ENCODE measurements at regions not wholly inside any gene's neighbourhood (a gene's known extent, or its start where the extent isn't known, plus 50 kb on each side); places are given as distances from the start of the nearest gene placed in this dataset.

- Histone ChIP-seq H3K4me3 (ENCODE audit: low read length) (no peak overlapping the region), H3K36me3 (ENCODE audit: insufficient read depth, low read length) (no peaks in the 10 kb centered on the region), H2AFZ (ENCODE audit: low read depth, low read length) (no peak overlapping the region), H3F3A (ENCODE audit: insufficient read depth, low read length, poor library complexity, severe bottlenecking) (peaks cover 5% of the 10 kb centered on the region), H3K9ac (ENCODE audit: low read length) (no peak overlapping the region), H3K27me3 (ENCODE audit: insufficient read depth, low read depth, low read length) (no peaks in the 10 kb centered on the region), H3K4me2 (ENCODE audit: low read length) (no peak overlapping the region), H4K20me1 (ENCODE audit: insufficient read depth) (no peaks in the 10 kb centered on the region), H3K9me3 (ENCODE audit: low read length) (no peaks in the 10 kb centered on the region), H3K27ac (ENCODE audit: low read length) (no peak overlapping the region), H3K9me2 (ENCODE audit: insufficient read depth, low read length) (no peaks in the 10 kb centered on the region), H3K79me2 (replicated peaks; ENCODE audit: insufficient read depth, low read length) (peaks cover 26% of the 10 kb centered on the region)
- TF ChIP-seq, protein P1, sequence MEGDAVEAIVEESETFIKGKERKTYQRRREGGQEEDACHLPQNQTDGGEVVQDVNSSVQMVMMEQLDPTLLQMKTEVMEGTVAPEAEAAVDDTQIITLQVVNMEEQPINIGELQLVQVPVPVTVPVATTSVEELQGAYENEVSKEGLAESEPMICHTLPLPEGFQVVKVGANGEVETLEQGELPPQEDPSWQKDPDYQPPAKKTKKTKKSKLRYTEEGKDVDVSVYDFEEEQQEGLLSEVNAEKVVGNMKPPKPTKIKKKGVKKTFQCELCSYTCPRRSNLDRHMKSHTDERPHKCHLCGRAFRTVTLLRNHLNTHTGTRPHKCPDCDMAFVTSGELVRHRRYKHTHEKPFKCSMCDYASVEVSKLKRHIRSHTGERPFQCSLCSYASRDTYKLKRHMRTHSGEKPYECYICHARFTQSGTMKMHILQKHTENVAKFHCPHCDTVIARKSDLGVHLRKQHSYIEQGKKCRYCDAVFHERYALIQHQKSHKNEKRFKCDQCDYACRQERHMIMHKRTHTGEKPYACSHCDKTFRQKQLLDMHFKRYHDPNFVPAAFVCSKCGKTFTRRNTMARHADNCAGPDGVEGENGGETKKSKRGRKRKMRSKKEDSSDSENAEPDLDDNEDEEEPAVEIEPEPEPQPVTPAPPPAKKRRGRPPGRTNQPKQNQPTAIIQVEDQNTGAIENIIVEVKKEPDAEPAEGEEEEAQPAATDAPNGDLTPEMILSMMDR (IDR thresholded peaks at IDR 0.05; ENCODE audit: poor library complexity, severe bottlenecking), result no peak
- TF ChIP-seq RAD21 (conservative IDR thresholded peaks at IDR 0.05) (no peak), SMC3 (conservative IDR thresholded peaks at IDR 0.05; ENCODE audit: poor library complexity) (no peak), REST (IDR thresholded peaks at IDR 0.05; ENCODE audit: borderline replicate concordance) (no peak), POLR2AphosphoS5 (IDR thresholded peaks at IDR 0.05) (no peak), TAF1 (IDR thresholded peaks at IDR 0.05; ENCODE audit: low read depth) (no peak), MXI1 (conservative IDR thresholded peaks at IDR 0.05; ENCODE audit: poor library complexity, severe bottlenecking) (no peak), EP300 (conservative IDR thresholded peaks at IDR 0.05; ENCODE audit: poor library complexity, severe bottlenecking) (no peak), EZH2 (IDR thresholded peaks at IDR 0.05; ENCODE audit: borderline replicate concordance, insufficient read depth, low read length, poor library complexity, severe bottlenecking) (no peak)
Measured at GRCh38 chr5:88401686-88402085, 133.0 kb upstream of the TMEM161B start.

- Histone ChIP-seq H3K79me2 (replicated peaks; ENCODE audit: insufficient read depth, low read length) (peaks cover 30% of the 10 kb centered on the region), H3K4me3 (ENCODE audit: low read length) (no peak overlapping the region), H3K27me3 (ENCODE audit: insufficient read depth, low read depth, low read length) (no peaks in the 10 kb centered on the region), H3K36me3 (ENCODE audit: insufficient read depth, low read length) (no peaks in the 10 kb centered on the region), H3K4me2 (ENCODE audit: low read length) (no peak overlapping the region), H3K9me3 (ENCODE audit: low read length) (no peaks in the 10 kb centered on the region), H3F3A (ENCODE audit: insufficient read depth, low read length, poor library complexity, severe bottlenecking) (peaks cover 9% of the 10 kb centered on the region), H3K9me2 (ENCODE audit: insufficient read depth, low read length) (no peaks in the 10 kb centered on the region), H3K9ac (ENCODE audit: low read length) (no peak overlapping the region), H3K27ac (ENCODE audit: low read length) (no peak overlapping the region), H2AFZ (ENCODE audit: low read depth, low read length) (no peak overlapping the region), H4K20me1 (ENCODE audit: insufficient read depth) (no peaks in the 10 kb centered on the region)
- TF ChIP-seq TAF1 (IDR thresholded peaks at IDR 0.05; ENCODE audit: low read depth), result no peak
- no peak for TF ChIP-seq MXI1 (conservative IDR thresholded peaks at IDR 0.05; ENCODE audit: poor library complexity, severe bottlenecking)
- TF ChIP-seq, protein P1 (IDR thresholded peaks at IDR 0.05; ENCODE audit: poor library complexity, severe bottlenecking), result no peak
- TF ChIP-seq RAD21 (conservative IDR thresholded peaks at IDR 0.05), result no peak
- TF ChIP-seq EP300 (conservative IDR thresholded peaks at IDR 0.05; ENCODE audit: poor library complexity, severe bottlenecking), result no peak
- no peak for TF ChIP-seq EZH2 (IDR thresholded peaks at IDR 0.05; ENCODE audit: borderline replicate concordance, insufficient read depth, low read length, poor library complexity, severe bottlenecking)
- TF ChIP-seq POLR2AphosphoS5 (IDR thresholded peaks at IDR 0.05), result no peak
Measured at GRCh38 chr5:88401228-88401627, 132.6 kb upstream of the TMEM161B start.

Measured in neural cell (in vitro differentiated cells).